NCI-H2227 (cell line): ENCODE measurements at regions not wholly inside any gene's neighbourhood (a gene's known extent, or its start where the extent isn't known, plus 50 kb on each side); places are given as distances from the start of the nearest gene placed in this dataset.

Experiments
- DNase-seq: peaks from one replicate; lab custom pipeline; 2025; ENCODE audit not compliant: unreplicated experiment; lab: John Stamatoyannopoulos, UW

DNA sequence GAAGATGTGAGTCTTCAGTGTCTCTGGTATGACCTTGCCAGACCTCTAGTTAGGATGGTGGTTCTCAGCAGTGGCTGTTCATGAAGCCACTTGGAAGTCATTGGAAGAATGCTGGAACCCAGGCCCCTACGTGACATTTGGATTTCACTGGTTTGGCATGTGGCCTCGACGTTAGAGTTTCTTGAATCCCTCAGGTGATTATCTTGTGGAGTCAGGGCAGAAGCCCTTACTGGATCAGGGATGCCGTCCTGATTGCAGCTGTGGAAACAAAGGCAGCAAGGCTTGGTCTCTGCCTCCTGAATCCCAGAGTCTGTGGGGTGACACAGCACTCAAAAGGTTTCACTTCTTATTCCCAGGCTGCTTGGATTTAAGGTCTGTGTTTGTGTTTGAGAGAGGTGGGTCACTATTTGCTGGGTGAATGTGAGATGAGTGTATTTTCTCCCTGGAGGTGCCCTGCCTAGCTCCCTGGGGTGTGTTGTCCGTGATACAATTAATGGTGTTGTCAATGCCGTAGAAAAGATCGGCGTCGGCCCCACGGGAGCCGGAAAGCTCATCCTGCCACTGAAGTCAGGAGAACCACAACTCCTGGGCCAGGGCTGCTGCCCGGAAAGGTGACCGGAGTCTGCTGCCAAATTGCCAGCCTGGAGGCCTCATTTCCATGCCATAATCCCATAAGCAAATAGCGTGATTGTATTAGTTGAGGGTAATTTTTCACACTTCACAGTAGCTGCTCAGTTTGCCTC is 939.0 kb downstream of the BRD1 start:
- no peak for DNase-seq

- no peak for DNase-seq
Observed at GRCh38 chr22:48887394-48888332, 940.0 kb downstream of the BRD1 start.

- no peak for DNase-seq
Observed at GRCh38 chr22:48886604-48887393, 940.9 kb downstream of the BRD1 start.

DNA sequence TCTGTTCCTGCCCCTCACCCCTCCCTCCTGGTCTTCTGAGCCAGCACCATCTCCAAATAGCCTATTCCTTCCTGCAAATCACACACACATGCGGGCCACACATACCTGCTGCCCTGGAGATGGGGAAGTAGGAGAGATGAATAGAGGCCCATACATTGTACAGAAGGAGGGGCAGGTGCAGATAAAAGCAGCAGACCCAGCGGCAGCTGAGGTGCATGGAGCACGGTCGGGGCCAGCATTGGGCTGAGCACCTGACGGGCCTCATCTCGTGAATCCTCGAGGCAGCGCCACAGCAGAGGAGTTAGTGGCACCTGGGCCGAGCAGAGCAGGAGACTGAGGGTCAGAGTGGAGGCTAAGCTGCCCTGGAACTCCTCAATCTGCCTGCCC is 941.8 kb downstream of the BRD1 start:
- no peak for DNase-seq

DNA sequence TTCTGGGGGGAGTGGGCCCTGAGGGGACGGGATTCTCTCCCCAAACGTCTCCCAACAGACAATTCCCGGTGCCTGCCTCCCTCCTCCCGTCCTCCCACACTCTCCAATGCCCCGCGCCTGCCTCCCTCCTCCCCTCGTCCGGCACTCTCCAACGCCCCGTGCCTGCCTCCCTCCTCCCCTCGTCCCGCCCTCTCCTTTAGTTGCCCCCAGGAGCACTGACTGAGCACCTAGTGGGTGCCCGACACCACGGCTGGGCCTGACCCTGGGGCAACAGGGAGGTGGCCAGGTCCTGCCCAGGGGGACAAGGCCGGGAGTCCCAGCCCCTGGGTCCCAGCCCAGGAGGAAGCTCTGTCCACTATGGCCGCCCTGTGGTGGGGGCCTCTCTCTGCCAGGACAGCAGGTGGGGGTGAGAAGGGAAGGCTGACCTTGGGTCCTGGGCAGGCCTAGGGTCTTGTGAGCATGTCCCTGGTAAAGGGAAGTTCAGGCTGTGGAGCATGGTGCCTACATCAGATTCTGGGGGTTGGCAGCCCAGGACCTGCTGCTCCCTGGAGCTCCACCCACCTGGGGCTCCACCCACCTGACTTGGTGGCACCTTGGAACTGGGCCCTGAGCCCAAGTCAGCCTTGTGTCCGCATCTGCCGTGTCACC is 942.3 kb downstream of the BRD1 start:
- DNase-seq = no peak

GRCh38 chr22:48884786-48885185 is 942.9 kb downstream of the BRD1 start:
- DNase-seq = no peak

DNA sequence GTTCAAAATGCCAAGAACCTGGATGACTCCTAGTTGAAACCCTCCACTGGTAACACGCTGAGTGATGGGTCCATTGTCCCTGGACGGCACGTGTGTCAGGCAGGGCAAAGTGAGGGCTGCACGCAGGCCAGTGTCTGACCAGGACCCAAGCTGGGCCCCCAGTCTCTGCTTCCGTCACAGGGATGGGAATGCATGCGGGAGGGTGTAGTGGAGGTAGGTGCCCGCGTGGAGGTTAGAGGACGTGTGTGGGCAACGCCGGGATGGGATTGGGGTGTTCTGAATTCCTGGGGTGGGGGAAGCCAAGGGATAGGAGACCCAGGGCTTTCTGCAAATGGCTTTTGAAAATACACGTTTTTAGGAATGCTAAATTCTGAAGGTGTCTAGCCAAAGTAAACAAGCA is 943.3 kb downstream of the BRD1 start:
- no peak for DNase-seq

DNA sequence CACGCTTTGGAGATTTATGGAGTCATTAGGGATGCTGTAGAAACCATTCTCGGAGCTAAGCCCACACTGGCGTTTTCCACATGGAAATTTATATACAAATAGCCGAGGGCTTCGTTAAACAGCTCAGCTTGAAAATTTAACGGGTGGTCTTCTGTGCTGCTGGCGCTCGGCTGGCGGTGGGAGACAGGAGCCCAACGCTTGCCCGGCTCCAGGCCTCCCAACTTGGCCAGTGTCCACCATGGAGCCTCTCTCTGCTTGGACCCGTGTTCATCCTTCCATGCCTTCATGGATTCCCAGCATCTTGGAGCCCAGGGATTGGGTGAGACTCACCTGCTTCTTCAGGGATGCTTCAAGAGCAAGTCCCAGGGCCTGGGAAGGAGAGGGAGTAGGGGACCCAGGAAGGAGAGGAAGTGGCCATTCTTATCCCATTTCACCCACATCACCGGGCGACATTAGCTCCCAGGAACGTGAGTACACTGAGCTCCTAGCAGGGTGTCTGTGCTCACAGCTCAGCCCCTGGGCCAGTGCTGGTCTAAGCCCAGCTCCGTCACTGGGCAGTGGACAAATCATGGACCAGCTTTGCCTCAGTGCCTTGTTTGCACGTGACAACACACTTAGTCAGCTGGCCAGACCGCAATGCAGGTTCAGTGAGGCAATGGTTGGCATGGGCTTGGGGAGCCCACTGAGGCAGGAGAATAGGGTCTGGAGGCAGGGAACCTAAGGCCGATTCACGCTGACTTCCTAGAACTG is 944.3 kb downstream of the BRD1 start:
- no peak for DNase-seq

DNA sequence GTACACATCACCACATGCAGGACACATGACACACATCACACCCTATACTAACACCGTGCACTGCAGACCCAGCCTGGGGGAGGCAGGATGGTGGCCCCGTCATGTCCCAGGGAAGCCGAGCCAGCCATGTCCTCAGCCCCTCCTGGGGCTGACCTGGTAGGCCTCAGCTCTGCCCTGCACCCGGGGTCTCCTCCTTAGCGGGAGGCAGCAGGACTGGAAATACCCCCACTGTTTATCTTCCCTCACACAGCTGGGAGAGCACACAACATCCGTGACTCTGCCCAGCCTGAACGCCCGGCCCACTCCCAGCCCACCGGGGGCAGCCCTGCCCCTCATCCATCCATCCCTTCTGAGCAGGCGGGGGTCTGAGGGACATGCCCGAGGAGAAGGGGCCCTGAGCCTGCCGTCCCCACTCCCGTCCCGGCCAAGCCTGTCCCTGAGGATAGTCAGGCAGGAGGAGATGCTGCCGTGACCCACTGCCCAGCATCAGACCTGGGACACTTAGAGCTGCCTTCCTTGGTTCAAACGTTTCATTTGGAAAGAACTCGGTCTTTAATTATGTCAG is 945.0 kb downstream of the BRD1 start:
- no peak for DNase-seq

GRCh38 chr22:48881326-48881980 is 946.2 kb downstream of the BRD1 start:
- DNase-seq = no peak

- DNase-seq = no peak
Observed at GRCh38 chr22:48880749-48881148, 946.9 kb downstream of the BRD1 start.

- no peak for DNase-seq
Observed at GRCh38 chr22:48876951-48877350, 950.7 kb downstream of the BRD1 start.

DNA sequence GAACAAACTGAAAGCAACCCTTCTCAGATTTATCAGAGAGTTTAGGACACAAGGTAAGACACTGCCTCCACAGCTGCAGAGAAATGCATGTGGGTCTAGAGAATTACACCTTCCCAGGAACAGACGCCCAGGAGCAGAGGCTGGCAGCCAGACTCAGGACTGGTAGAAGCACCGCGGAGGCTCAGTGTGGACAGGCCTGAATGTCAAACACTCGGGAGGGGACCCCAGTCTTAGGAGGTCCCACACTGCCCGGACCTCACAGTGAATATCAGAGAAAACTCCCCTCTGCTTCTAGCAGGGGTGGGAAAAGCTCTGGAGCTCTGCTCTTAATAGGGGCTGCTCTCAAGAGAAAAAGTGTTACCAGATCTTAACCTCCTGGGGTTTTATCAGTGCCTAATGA is 952.7 kb downstream of the BRD1 start:
- no peak for DNase-seq

- DNase-seq = no peak
Observed at GRCh38 chr22:48873191-48873520, 954.5 kb downstream of the BRD1 start.

GRCh38 chr22:48872271-48873190 is 955.1 kb downstream of the BRD1 start:
- DNase-seq = no peak

DNA sequence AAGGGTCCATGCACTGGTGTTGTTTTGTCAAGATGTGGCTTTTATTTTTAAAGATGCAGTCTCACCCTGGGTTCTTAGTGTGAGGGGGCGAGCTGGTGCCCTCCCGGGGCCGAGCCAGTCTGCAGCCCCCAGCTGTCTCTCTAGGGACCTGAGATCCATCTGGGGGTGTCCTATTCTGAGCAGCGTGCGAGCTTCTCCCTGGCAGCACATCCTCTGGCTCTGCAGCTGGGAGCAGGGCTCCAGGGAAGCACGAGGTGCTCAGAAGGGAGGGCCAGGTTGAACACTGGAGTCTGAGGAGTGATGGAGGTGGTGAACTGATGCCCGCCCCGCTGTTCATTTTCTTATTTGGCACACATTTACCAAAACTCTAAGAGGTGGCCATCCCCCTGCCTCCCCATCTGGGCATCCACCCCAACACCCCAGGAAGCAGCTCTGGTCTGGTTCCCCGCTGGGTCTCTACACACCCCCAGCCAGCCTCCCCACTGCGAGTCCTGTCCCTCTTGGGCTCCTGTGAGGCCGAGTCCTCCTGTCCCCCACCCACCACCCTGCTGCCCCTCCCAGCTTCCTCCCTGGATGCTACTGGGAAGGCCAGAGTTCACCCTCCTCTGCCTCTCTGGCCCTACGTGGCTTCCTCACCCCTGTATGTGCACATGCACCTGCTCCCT is 956.4 kb downstream of the BRD1 start:
- DNase-seq = no peak

DNA sequence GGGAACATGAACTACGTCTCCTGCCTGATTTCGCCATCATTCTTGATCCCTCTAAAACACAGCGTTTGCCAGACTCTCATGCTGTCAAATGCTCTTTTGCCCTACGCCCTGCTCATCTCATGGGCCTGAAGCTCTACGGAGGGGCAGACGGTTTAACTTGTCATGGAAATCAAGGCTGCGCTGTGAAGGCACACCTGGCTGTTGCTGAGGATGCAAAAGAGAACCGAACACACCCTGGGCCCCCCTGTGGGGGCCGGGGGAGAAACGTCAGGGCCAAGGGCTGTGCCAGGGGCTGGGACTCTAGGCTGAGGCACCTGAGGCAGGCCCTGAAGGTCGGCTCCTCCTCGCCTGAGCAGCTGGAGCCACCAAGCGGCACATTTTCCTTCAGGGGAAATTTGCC is 957.2 kb downstream of the BRD1 start:
- no peak for DNase-seq

- no peak for DNase-seq
Observed at GRCh38 chr22:48869788-48870187, 957.9 kb downstream of the BRD1 start.
